ENCODE measurements at regions not wholly inside any gene's neighbourhood (a gene's known extent, or its start where the extent isn't known, plus 50 kb on each side); places are given as distances from the start of the nearest gene placed in this dataset.
"Not testable (repeated sequence)": the region's sequence is repeated elsewhere in the genome, so short reads cannot be mapped to it uniquely, and the experiment has no call there.

DNA sequence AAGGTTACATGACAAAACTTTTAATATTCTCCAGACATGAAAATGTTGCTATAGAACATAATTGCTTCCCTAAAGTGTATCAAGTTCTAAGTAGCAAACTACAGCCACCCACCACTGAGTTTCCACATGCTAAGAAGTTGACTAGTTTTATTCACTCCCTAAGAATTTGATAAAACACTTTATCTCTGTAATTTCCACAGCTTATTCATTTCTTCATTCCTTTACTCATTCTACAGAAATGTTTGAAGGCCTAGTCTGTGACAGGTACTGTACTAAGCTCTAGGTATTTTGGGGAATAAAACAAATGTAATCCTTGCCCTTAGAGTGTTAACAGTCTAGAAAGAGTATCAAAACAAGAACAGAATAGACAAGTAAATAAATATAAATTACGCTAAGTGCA is 101.8 kb upstream of the DIAPH3 start:
- no peak for DNase-seq (ENCODE audit: low read depth)
- no peak overlapping the region for H3K4me3 ChIP-seq (ENCODE audit: low read depth, low read length)
- TF ChIP-seq, protein P1, sequence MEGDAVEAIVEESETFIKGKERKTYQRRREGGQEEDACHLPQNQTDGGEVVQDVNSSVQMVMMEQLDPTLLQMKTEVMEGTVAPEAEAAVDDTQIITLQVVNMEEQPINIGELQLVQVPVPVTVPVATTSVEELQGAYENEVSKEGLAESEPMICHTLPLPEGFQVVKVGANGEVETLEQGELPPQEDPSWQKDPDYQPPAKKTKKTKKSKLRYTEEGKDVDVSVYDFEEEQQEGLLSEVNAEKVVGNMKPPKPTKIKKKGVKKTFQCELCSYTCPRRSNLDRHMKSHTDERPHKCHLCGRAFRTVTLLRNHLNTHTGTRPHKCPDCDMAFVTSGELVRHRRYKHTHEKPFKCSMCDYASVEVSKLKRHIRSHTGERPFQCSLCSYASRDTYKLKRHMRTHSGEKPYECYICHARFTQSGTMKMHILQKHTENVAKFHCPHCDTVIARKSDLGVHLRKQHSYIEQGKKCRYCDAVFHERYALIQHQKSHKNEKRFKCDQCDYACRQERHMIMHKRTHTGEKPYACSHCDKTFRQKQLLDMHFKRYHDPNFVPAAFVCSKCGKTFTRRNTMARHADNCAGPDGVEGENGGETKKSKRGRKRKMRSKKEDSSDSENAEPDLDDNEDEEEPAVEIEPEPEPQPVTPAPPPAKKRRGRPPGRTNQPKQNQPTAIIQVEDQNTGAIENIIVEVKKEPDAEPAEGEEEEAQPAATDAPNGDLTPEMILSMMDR (conservative IDR thresholded peaks at IDR 0.05; ENCODE audit: low read depth, low read length): no peak

DNA sequence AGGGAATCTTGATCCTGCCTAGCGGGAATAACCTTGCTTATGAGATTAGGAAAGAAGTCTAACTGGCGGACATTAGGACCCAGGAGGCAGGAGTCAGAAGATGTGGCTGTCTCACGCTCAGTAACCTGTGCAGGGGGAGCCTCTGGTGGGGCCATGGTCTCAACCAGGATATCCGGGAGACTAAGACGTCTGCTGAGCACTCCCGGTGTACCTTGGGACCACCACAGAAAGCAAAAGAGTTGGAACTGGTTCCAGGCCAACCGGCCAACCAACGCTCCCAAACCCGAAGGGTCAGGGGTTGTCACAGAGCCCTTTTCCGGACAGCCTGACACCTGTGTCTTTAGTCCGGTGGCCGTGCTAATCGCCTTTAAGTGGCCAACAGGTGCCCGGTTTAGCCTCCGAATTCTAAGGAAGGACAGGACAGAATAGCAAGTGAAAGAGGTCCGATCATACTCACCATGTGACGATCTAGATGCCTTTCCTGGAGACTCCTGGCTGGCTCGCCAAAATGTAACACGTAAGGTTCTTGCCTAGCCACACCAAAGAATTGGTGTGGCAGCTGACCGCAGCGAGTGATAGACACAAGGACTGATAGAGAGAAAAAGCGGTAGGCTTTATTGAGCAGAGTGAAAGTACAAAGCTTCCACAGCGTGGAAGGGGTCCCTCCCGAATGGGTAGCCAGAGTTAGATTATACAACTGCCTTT is 103.9 kb upstream of the DIAPH3 start:
- H3K4me3 ChIP-seq (ENCODE audit: low read depth, low read length): peak overlapping the region; percentile 71
- TF ChIP-seq, protein P1 (conservative IDR thresholded peaks at IDR 0.05; ENCODE audit: low read depth, low read length): no peak
- DNase-seq (ENCODE audit: low read depth): no peak

DNA sequence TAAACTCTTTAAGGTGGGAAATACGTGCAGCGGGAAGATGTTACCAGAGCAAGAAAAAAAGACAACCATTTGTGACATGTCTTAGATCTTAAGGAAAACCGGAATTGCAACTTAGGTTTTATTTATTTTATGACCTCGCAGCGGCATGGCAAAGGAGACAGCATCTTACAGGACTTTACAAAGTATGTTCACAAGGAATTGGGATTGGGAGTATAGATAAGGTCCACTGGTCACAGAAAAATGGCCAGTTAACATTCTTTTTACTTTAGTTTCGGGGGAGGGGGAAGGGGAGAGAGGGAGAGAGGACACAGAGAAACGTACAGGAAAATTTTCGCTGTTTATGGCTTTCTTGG is 104.5 kb upstream of the DIAPH3 start:
- no peak for DNase-seq (ENCODE audit: low read depth)
- TF ChIP-seq, protein P1 (conservative IDR thresholded peaks at IDR 0.05; ENCODE audit: low read depth, low read length): no peak
- H3K4me3 ChIP-seq (ENCODE audit: low read depth, low read length): peak overlapping the region; percentile 71

DNA sequence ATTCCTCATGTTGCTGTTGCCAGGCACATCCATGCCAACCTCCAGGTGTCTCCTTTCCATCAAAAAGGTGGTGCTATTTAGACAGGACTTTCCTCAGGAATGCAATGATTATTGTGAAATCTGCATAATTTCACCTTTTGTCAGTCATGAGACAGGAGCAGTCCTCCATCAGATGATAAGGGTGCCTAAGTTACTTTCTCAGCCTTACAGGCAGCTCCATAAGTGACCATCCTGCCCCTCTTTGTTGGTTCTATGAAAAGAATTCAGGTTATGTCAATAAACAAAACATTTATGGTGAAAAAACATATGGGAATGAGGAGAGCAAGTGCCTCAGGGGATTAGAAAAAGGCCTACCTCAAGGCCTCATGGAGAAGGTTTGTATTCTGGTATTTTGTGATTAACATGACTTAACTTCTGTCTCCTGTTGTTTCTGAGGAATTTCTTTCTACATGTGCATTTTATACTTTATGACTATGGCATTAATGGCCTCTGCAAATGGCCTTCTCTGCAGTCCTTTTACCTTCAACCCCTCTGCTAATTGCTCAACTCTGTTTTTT is 110.3 kb upstream of the DIAPH3 start:
- TF ChIP-seq, protein P1 (conservative IDR thresholded peaks at IDR 0.05; ENCODE audit: low read depth, low read length): no peak
- H3K4me3 ChIP-seq (ENCODE audit: low read depth, low read length): no peak overlapping the region
- DNase-seq (ENCODE audit: low read depth): no peak

DNA sequence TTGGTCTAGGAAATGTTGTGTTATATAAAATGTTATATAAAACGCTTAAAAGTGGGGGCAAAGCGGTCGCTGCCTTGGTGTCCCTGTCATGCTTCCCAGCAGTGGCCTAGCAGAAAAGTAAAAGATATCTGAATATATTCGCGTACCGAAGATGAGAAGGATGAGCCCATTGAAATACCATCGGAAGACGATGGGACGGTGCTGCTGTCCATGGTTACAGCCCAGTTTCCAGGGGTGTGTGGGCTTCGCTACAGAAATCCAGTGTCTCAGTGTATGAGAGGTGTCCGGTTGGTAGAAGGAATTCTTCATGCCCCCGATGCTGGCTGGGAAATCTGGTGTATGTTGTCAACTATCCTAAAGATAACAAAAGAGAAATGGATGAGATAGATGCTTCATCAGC is 110.9 kb upstream of the DIAPH3 start:
- TF ChIP-seq, protein P1 (conservative IDR thresholded peaks at IDR 0.05; ENCODE audit: low read depth, low read length): no peak
- DNase-seq (ENCODE audit: low read depth): no peak
- no peak overlapping the region for H3K4me3 ChIP-seq (ENCODE audit: low read depth, low read length)

DNA sequence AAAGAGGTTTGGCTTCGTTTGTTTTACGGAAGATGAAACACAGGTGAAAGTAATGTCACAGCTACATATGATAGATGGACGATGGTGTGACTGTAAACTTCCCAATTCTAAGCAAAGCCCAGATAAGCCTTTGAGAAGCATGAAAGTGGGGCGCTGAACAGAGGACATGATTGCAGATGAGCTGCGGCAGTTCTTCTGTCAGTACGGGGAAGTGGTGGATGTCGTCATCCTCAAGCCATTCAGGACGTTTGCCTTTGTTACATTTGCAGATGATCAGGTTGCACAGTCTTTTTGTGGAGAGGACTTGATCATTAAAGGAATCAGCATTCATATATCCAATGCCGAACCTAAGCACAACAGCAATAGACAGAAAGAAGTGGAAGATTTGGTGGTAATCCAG is 111.5 kb upstream of the DIAPH3 start:
- TF ChIP-seq, protein P1 (conservative IDR thresholded peaks at IDR 0.05; ENCODE audit: low read depth, low read length): no peak
- no peak for DNase-seq (ENCODE audit: low read depth)
- no peak overlapping the region for H3K4me3 ChIP-seq (ENCODE audit: low read depth, low read length)

DNA sequence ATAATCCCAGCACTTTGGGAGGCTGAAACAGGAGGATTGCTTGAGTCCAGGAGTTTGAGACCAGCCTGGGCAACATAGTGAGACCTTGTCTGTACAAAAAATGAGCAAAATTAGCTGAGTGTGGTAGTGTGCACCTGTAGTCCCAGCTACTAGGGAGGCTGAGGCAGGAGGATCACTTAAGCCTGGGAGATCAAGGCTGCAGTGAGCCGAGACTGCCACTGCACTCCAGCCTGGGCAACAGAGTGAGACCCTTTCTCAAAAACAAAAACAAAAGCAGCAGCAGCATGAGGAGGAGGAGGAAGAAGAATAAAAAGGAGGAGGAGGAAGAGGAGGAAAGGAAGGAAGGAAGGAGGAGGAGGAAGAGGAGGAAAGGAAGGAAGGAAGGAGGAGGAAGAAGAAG is 116.5 kb upstream of the TDRD3 start:
- not testable (repeated sequence) for H3K4me3 ChIP-seq (ENCODE audit: low read depth, low read length); DNase-seq (ENCODE audit: low read depth)

Data from epithelial cell of proximal tubule (primary cell).